Tibial artery (tissue), 4 donors: ENCODE measurements at regions not wholly inside any gene's neighbourhood (a gene's known extent, or its start where the extent isn't known, plus 50 kb on each side); places are given as distances from the start of the nearest gene placed in this dataset.

Source experiments
- DNase-seq, 2 donors: peaks; one replicate each; pipeline ENCODE4 v3.0.0-alpha.2; 2019
- H3K27ac ChIP-seq, 2 donors: fragments of 200-600 bp; sonication (generic) in 1 of 2; 1 replicate in 1 of 2; 2 replicates in 1 of 2; pipeline ENCODE4 v1.5.1; 2018 to 2019; ENCODE audit warnings: mild to moderate bottlenecking in 1 of 2
- H3K27me3 ChIP-seq, 2 donors: fragments of 200-600 bp; sonication (generic) in 1 of 2; one replicate each; pipeline versions ENCODE4 v1.5.1 to v1.6.0; 2016 to 2019
- H3K36me3 ChIP-seq, 3 donors: fragments of 200-600 bp; sonication (generic) in 2 of 3; one replicate each; pipeline ENCODE4 v1.5.1; 2016 to 2019; ENCODE audit warnings: mild to moderate bottlenecking in 2 of 3
- H3K4me1 ChIP-seq, 4 donors: fragments of 200-600 bp; sonication (generic) in 2 of 4; 1 replicate in 3 of 4; 2 replicates in 1 of 4; pipeline ENCODE4 v1.5.1; 2016 to 2019
- H3K4me3 ChIP-seq, 2 donors: fragments of 200-600 bp; sonication (generic) in 1 of 2; 1 replicate in 1 of 2; 2 replicates in 1 of 2; pipeline ENCODE4 v1.5.1; 2018 to 2019; ENCODE audit warnings: mild to moderate bottlenecking in 2 of 2
- H3K9me3 ChIP-seq, 3 donors: fragments of 200-600 bp; sonication (generic) in 1 of 3; one replicate each; pipeline ENCODE4 v1.5.1; 2016 to 2019
- intact Hi-C: fragments of 100-400 bp; cut with DNase I; formaldehyde crosslinking; loops from one replicate; pipeline ENCODE4 v1.15.0; 2023; ENCODE audit warnings: low total_unique reads
- TF ChIP-seq, protein P1 (sequence below), 2 experiments: fragments of 200-600 bp in 1 of 2; fragments of 450-650 bp in 1 of 2; IDR thresholded peaks; one replicate each; pipeline ENCODE4 v1.5.1; 2017 to 2019; ENCODE audit warnings: antibody characterized with exemption in 2 of 2, mild to moderate bottlenecking in 1 of 2, moderate library complexity in 1 of 2

GRCh38 chr5:86532429-86532828 lies 85.3 kb upstream of the COX7C start:
- Histone ChIP-seq H3K4me3 (no peak overlapping the region), H3K27ac (no peak overlapping the region), H3K36me3 (no peaks in the 10 kb centered on the region), H3K27me3 (no peaks in the 10 kb centered on the region), H3K4me1 (no peaks in the 10 kb centered on the region), H3K9me3 (no peaks in the 10 kb centered on the region)
- DNase-seq, result no peak
- TF ChIP-seq, protein P1, sequence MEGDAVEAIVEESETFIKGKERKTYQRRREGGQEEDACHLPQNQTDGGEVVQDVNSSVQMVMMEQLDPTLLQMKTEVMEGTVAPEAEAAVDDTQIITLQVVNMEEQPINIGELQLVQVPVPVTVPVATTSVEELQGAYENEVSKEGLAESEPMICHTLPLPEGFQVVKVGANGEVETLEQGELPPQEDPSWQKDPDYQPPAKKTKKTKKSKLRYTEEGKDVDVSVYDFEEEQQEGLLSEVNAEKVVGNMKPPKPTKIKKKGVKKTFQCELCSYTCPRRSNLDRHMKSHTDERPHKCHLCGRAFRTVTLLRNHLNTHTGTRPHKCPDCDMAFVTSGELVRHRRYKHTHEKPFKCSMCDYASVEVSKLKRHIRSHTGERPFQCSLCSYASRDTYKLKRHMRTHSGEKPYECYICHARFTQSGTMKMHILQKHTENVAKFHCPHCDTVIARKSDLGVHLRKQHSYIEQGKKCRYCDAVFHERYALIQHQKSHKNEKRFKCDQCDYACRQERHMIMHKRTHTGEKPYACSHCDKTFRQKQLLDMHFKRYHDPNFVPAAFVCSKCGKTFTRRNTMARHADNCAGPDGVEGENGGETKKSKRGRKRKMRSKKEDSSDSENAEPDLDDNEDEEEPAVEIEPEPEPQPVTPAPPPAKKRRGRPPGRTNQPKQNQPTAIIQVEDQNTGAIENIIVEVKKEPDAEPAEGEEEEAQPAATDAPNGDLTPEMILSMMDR (IDR thresholded peaks at IDR 0.05), result no peak
- intact Hi-C loops, result no loop called here

GRCh38 chr5:86536396-86536795 lies 81.3 kb upstream of the COX7C start:
- DNase-seq, result no peak
- no peaks in the 10 kb centered on the region for H3K27me3 ChIP-seq
- intact Hi-C loops, result no loop called here
- H3K27ac ChIP-seq, result no peak overlapping the region
- TF ChIP-seq, protein P1 (IDR thresholded peaks at IDR 0.05), result no peak
- no peaks in the 10 kb centered on the region for H3K4me1 ChIP-seq
- no peak overlapping the region for H3K4me3 ChIP-seq
- no peaks in the 10 kb centered on the region for H3K36me3 ChIP-seq
- no peaks in the 10 kb centered on the region for H3K9me3 ChIP-seq

DNA sequence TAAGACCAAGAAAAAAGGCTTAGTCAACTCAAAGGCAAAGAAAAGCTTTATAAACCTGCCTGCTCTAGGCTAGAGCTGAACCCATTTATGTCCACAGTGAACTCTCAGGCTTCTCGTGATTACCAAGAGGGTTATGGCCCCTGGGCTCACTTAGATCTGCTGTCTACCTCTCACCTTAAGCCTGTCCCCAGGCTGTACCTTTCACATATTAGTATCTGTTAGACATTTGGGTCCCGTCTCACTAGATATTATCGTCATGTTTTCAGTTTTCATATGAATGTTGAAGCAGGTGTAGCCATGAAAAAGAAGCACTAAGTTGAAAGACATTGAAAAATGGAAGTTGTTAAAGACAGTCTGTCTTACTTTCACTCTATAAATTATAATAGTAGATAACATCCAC lies 75.2 kb upstream of the COX7C start:
- no peak for DNase-seq
- no peak overlapping the region for H3K27ac ChIP-seq
- TF ChIP-seq, protein P1 (IDR thresholded peaks at IDR 0.05), result no peak
- H3K4me3 ChIP-seq, result no peak overlapping the region
- no peaks in the 10 kb centered on the region for H3K9me3 ChIP-seq
- no peaks in the 10 kb centered on the region for H3K4me1 ChIP-seq
- intact Hi-C loops, result no loop called here
- H3K36me3 ChIP-seq, result no peaks in the 10 kb centered on the region
- H3K27me3 ChIP-seq, result no peaks in the 10 kb centered on the region

- TF ChIP-seq, protein P1 (IDR thresholded peaks at IDR 0.05), result no peak
- Histone ChIP-seq H3K4me1 (no peaks in the 10 kb centered on the region), H3K27me3 (no peaks in the 10 kb centered on the region), H3K27ac (no peak overlapping the region), H3K9me3 (no peaks in the 10 kb centered on the region), H3K36me3 (no peaks in the 10 kb centered on the region), H3K4me3 (no peak overlapping the region)
- no peak for DNase-seq
- intact Hi-C loops, result no loop called here
These were observed 71.7 kb upstream of the COX7C start for GRCh38 chr5:86546044-86546443.

DNA sequence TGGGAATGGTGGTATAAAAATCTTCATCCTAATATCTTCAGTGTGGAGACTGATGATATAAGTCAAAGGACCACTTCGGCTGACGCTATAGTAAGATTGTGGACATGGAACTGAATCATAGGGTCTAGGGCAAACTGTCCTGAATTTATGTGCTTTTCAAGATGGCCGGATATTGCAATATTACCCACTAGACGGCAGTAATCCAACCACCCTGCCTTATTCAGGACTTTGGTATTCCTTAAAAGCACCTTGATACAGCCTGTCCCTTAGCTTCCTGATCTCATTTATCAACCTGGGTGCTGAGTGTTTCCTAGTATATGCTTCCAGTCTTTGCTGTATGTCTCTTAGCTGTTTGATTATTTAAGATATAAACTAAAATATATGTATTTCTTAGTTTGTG lies 71.2 kb upstream of the COX7C start:
- TF ChIP-seq, protein P1 (IDR thresholded peaks at IDR 0.05), result no peak
- Histone ChIP-seq H3K27me3 (no peaks in the 10 kb centered on the region), H3K27ac (no peak overlapping the region), H3K36me3 (no peaks in the 10 kb centered on the region), H3K4me3 (no peak overlapping the region), H3K4me1 (no peaks in the 10 kb centered on the region), H3K9me3 (no peaks in the 10 kb centered on the region)
- intact Hi-C loops, result no loop called here
- DNase-seq, result no peak

- TF ChIP-seq, protein P1 (IDR thresholded peaks at IDR 0.05), result no peak
- Histone ChIP-seq H3K27ac (no peak overlapping the region), H3K9me3 (no peaks in the 10 kb centered on the region), H3K36me3 (no peaks in the 10 kb centered on the region), H3K4me1 (no peaks in the 10 kb centered on the region), H3K27me3 (no peaks in the 10 kb centered on the region), H3K4me3 (no peak overlapping the region)
- intact Hi-C loops, result no loop called here
- no peak for DNase-seq
These were observed 63.1 kb upstream of the COX7C start for GRCh38 chr5:86554638-86555037.
